HEK293T (cell line): ENCODE measurements at regions not wholly inside any gene's neighbourhood (a gene's known extent, or its start where the extent isn't known, plus 50 kb on each side); places are given as distances from the start of the nearest gene placed in this dataset.

ENCODE experiments used
- FOXK2 ChIP-seq: fragments of 450-650 bp; IDR thresholded peaks from 2 replicates; pipeline ENCODE4 v1.6.1; 2016; ENCODE audit warnings: mild to moderate bottlenecking
- FOXM1 ChIP-seq: fragments of 450-650 bp; IDR thresholded peaks from 2 replicates; pipeline ENCODE4 v1.6.1; 2017; ENCODE audit warnings: mild to moderate bottlenecking, borderline replicate concordance
- NFRKB ChIP-seq: fragments of 450-650 bp; IDR thresholded peaks from 2 replicates; pipeline ENCODE4 v1.6.1; 2016; ENCODE audit warnings: mild to moderate bottlenecking, moderate library complexity
- SP1 ChIP-seq: fragments of 450-650 bp; IDR thresholded peaks from 2 replicates; pipeline ENCODE4 v1.6.1; 2017
- SUZ12 ChIP-seq: fragments of 450-650 bp; IDR thresholded peaks from 2 replicates; pipeline ENCODE4 v1.6.1; 2016; ENCODE audit warnings: mild to moderate bottlenecking

- no peak for TF ChIP-seq SUZ12
- no peak for TF ChIP-seq NFRKB
- no peak for TF ChIP-seq FOXM1
- no peak for TF ChIP-seq FOXK2
- no peak for TF ChIP-seq SP1
Observed at GRCh38 chr15:81625896-81626295, 251.9 kb upstream of the TMC3 start.
